ENCODE measurements at regions not wholly inside any gene's neighbourhood (a gene's known extent, or its start where the extent isn't known, plus 50 kb on each side); places are given as distances from the start of the nearest gene placed in this dataset.

- intact Hi-C loops (cut with DNase I) = no loop called here
- ATAC-seq = no peak
- 41 to 52% methylated on average over 8 of the region's 8 CpGs for WGBS, 2 donors
- no peaks in the 10 kb centered on the region for H3K36me3 ChIP-seq
- H3K9me3 ChIP-seq = no peaks in the 10 kb centered on the region
- H3K27me3 ChIP-seq = no peaks in the 10 kb centered on the region
- TF ChIP-seq CTCF (IDR thresholded peaks at IDR 0.05) = no peak
- no peak overlapping the region for H3K4me3 ChIP-seq
- H3K4me1 ChIP-seq = no peaks in the 10 kb centered on the region
- FAIRE-seq = no peak
- DNase-seq = no peak
- no peak overlapping the region for H3K27ac ChIP-seq
These were observed 1193.4 kb upstream of the EYS start for GRCh38 chr6:66900133-66901083.

- Histone ChIP-seq H3K4me1 (no peaks in the 10 kb centered on the region), H3K36me3 (no peaks in the 10 kb centered on the region), H3K27ac (no peak overlapping the region), H3K9me3 (no peaks in the 10 kb centered on the region), H3K4me3 (no peak overlapping the region), H3K27me3 (no peaks in the 10 kb centered on the region)
- intact Hi-C loops (cut with DNase I) = no loop called here
- WGBS, 2 donors = 68 to 76% methylated on average over 2 of the region's 2 CpGs
- DNase-seq (peak in 1 of 6 donors; percentile 13), FAIRE-seq (no peak), ATAC-seq (no peak)
- TF ChIP-seq CTCF (IDR thresholded peaks at IDR 0.05) = no peak
These were observed 1190.5 kb upstream of the EYS start for GRCh38 chr6:66897576-66897975.

GRCh38 chr6:66896415-66896814 is 1189.4 kb upstream of the EYS start:
- ATAC-seq (no peak), DNase-seq (no peak), FAIRE-seq (no peak)
- Histone ChIP-seq H3K4me3 (no peak overlapping the region), H3K9me3 (no peaks in the 10 kb centered on the region), H3K36me3 (no peaks in the 10 kb centered on the region), H3K27ac (no peak overlapping the region), H3K4me1 (no peaks in the 10 kb centered on the region), H3K27me3 (no peaks in the 10 kb centered on the region)
- intact Hi-C loops (cut with DNase I) = no loop called here
- WGBS, 2 donors = 70 to 76% methylated on average over 5 of the region's 5 CpGs
- TF ChIP-seq CTCF (IDR thresholded peaks at IDR 0.05) = no peak

GRCh38 chr6:66883453-66883852 is 1176.4 kb upstream of the EYS start:
- Histone ChIP-seq H3K36me3 (no peaks in the 10 kb centered on the region), H3K4me3 (no peak overlapping the region), H3K4me1 (no peaks in the 10 kb centered on the region), H3K27me3 (no peaks in the 10 kb centered on the region), H3K9me3 (no peaks in the 10 kb centered on the region), H3K27ac (no peak overlapping the region)
- WGBS, 2 donors = 37 to 41% methylated on average over 1 of the region's 1 CpG
- no peak for TF ChIP-seq CTCF (IDR thresholded peaks at IDR 0.05)
- no peak for ATAC-seq
- FAIRE-seq = no peak
- intact Hi-C loops (cut with DNase I) = no loop called here
- DNase-seq = no peak

GRCh38 chr6:66866801-66867200 is 1159.8 kb upstream of the EYS start:
- no peaks in the 10 kb centered on the region for H3K9me3 ChIP-seq
- no peaks in the 10 kb centered on the region for H3K36me3 ChIP-seq
- H3K27ac ChIP-seq = no peak overlapping the region
- no peak for TF ChIP-seq CTCF (IDR thresholded peaks at IDR 0.05)
- FAIRE-seq = no peak
- no peaks in the 10 kb centered on the region for H3K4me1 ChIP-seq
- intact Hi-C loops (cut with DNase I) = no loop called here
- H3K27me3 ChIP-seq = no peaks in the 10 kb centered on the region
- no peak for DNase-seq
- no peak overlapping the region for H3K4me3 ChIP-seq
- 58 to 74% methylated on average over 1 of the region's 1 CpG for WGBS, 2 donors
- no peak for ATAC-seq

Measured in pancreas (tissue), 10 donors.